Activated naive CD4-positive, alpha-beta T cell treated with Interleukin-2 at 50 U/mL for 16 hours (primary cell): ENCODE measurements at regions not wholly inside any gene's neighbourhood (a gene's known extent, or its start where the extent isn't known, plus 50 kb on each side); places are given as distances from the start of the nearest gene placed in this dataset.
"Not testable (repeated sequence)": the region's sequence is repeated elsewhere in the genome, so short reads cannot be mapped to it uniquely, and the experiment has no call there.

Experiments used
- DNase-seq: peaks from one replicate; pipeline ENCODE4 v3.0.0-alpha.2; 2020

DNA sequence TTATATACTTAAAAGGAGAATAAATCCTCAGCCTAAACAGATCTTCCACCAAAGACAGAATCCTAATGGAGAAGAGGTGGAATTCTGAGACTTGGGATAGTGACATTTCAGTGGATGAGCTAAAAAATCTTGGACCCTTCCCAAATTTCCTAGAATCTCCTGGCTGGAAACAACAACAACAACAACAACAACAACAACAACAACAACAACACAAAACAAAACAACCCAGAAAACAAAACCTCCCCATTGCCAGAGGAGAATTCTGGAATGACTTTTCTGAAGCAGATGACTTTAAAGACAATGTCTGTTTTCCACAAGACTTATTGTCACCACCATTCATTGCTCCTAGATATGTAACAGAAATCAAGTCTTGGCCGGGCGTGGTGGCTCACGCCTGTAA lies 322.1 kb downstream of the ARL4A start:
- no peak for DNase-seq

DNA sequence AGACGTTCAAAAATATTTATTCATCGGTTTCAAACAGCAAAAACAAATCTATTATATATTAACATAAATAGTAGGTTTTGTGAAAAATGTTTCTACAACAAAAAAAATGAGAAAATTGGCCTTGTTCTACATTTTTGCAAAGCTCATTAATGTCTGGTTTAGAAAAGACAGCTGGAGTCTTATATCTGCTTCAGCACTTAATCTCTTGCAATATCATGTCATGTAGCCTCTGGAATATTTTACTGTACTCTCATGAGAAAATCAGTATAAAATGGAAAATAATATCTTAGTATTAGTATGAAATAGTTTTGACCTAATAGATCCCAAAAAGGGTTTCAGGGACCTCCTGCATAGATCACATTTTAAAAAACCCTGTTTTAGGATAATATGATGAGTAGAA lies 326.6 kb downstream of the ARL4A start:
- no peak for DNase-seq

GRCh38 chr7:13016036-13016581 lies 328.7 kb downstream of the ARL4A start:
- no peak for DNase-seq

GRCh38 chr7:13016592-13017332 lies 329.3 kb downstream of the ARL4A start:
- DNase-seq, result no peak

GRCh38 chr7:13017333-13017857 lies 330.0 kb downstream of the ARL4A start:
- DNase-seq, result no peak

GRCh38 chr7:13017881-13018280 lies 330.4 kb downstream of the ARL4A start:
- DNase-seq, result no peak

- DNase-seq, result no peak
Observed at GRCh38 chr7:13021566-13022300, 334.3 kb downstream of the ARL4A start.

DNA sequence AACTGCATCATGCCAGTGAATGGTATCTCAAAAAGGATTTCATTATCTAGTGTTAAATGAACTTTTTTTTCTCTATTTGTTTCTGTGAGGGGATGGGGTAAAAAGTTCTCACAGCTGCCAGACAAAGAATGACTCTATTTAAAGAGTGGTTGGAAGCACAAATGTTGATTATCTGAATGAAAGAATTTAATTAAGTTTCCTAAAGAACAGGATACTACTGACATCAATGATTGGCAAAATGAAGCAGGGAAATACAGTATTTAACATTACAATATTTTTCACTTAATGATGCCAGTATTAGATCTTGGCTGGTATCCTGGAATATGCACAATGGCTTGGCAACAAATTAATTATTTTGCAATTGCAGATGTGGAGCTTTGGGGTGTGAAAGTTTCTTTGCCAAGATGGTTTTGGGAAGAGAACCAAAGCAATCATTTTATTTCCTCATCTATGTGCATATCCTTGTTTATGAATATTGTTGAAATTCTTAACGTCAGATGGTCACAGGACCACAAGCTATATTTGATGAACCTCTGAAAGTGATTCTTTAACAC lies 336.8 kb downstream of the ARL4A start:
- no peak for DNase-seq

- not testable (repeated sequence) for DNase-seq
Observed at GRCh38 chr7:13025043-13025442, 337.6 kb downstream of the ARL4A start.

DNA sequence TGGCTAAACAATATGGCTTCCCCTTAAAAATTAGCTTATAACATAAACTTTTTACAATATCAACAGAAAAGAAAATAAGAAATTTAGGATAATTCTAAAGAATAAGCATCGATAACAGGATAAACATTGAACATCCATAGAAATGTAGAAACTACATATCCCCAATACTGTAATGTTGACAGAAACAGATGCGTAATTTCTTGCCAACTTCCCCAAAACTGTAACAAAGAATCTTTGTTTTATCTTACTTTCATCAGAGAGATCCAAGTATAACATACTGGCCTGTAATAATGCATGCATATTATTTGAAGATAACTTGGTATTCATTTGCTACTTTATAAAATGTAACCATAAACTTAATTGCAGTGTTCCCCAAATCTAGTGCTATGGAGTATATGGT lies 339.9 kb downstream of the ARL4A start:
- no peak for DNase-seq

- no peak for DNase-seq
Observed at GRCh38 chr7:13028036-13028824, 340.8 kb downstream of the ARL4A start.

GRCh38 chr7:13028825-13029099 lies 341.3 kb downstream of the ARL4A start:
- no peak for DNase-seq

DNA sequence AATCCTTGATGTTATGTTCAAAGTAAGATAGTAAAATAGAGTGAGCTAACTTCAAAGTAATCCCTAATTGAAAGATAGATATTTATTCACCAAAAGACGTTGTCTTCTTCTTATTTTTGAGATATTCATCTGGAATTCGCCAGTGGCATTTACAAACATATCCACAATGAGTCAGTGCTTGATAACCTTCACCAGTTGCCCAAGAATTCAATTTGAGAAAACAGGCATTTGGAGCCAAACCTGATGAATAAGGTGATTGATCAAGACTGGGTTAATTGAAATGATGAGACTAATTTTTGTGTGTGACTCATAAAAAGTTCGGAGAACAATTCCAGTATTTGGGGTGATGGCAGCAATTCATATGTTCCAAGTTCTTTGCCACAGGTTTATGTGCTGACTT lies 344.0 kb downstream of the ARL4A start:
- DNase-seq, result no peak

DNA sequence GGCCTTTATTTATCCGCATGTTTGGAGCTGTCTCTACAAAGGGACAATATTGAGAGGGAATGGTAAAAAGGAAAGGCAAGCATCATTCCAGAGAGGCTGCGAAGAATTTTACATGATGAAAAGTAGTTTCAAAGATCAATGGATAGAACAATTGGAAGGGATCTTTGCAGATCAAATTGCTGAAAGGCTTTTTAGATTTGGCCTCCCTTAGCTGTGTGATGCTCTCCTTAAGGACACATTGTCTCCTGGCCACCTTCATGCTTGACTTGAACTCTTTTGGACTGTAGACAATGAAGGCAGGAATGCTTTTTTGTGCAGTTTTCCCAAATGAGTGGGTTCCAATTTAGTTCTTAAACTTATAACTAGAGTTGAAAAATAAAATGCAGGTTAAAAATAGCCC lies 344.7 kb downstream of the ARL4A start:
- no peak for DNase-seq

DNA sequence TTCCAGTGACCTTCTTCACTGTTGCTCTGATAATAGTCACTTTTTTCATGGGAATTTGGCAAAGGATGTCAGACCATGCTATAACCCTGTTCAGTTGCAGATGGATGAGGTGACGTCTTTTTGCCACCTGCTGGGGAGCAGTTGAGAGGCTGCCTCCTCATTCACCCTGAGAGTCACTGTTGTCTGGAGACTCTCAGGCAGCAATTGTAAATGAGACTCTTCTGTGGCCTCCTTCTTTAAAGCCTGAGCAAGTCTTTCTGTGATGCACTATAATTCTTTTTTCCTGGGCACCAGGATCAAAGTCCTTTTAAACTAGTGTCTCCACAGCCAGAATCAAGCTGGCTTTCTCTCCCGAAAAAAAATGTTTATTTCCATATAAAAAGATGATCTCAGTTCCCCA lies 345.1 kb downstream of the ARL4A start:
- DNase-seq, result no peak

GRCh38 chr7:13034693-13035092 lies 347.3 kb downstream of the ARL4A start:
- DNase-seq, result no peak

DNA sequence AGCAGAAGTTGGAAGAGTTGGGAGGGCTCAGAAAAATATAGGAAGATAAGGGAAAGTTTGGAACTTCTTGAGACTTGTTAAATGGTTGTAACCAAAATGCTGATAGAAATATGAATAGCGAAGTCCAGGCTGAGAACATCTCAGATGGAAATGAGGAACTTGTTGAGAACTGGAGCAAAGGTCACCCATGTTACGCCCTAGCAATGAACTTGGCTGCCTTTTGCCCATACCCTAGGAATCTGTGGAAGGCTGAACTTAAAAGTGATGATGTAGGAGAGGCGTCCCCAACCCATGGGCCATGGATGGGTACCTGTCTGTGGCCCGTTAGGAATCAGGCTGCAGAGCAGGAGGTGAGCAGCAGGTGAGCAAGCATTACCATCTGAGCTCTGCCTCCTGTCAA lies 347.8 kb downstream of the ARL4A start:
- no peak for DNase-seq

DNA sequence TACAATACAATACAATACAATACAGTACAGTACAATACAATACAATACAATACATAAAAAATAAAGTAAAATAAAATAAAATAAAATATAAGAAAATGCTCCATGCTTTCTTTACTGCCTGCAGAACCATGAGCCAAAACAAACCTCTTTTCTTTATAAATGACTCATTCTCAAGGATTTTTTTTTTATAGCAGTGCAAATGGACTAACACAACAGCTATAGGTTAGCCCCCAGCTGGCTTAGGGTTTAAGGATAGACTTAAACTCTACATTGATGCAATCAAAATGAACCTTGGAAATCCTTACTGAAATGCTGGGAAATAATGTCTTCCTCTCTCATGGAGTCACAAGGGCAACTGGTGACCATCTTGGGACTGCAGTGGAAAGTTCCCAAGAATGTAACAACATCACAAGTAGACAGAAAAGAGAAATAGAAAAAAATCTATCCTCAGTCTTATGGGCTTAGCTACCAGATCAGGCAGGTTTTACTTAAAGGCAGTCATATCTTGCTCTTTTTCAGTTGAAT lies 348.9 kb downstream of the ARL4A start:
- no peak for DNase-seq

DNA sequence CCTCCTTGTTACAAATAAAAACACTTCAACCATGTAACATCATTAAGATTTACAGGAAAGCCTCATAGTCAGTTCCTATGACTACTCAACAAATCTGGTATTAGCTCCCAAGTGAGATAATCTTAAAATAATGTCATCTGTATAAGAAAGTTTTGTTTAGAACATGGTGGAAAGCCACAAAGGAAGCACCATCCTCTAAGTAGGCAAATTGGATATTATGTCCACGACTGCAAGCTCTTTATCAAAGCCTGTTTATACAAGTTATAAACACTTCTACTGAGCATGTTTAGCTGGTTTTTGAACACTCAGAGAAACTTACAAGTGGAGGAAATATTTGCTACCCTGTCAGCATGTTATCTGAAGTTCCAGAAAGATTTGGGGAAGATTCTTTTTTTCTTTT lies 349.8 kb downstream of the ARL4A start:
- no peak for DNase-seq

DNA sequence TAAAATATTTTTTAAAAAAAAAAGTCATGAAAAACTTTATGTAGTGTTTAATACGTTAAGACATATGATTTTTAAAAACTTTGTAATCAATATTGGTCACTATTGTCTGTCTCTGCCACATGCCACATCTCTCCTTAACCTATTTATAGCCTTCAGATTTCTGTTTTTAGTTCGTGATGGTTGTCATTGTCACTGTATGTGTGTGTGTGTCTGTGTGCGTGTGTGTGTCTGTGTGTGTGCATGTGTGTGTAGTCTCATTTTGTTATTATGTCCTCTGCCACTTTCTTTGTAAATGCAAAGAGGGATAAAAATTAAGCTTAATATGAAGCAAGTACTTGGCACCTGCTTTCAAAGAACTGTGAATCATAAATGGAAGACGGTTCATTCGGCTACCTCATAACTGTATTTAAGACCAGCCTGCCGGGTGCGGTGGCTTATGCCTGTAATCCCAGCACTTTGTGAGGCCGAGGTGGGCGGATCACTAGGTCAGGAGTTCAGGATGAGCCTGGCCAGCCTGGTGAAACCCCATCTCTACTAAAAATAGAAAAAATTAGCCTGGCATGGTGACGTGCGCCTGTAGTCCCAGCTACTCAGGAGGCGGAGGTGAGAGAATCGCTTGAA lies 354.0 kb downstream of the ARL4A start:
- DNase-seq, result no peak

DNA sequence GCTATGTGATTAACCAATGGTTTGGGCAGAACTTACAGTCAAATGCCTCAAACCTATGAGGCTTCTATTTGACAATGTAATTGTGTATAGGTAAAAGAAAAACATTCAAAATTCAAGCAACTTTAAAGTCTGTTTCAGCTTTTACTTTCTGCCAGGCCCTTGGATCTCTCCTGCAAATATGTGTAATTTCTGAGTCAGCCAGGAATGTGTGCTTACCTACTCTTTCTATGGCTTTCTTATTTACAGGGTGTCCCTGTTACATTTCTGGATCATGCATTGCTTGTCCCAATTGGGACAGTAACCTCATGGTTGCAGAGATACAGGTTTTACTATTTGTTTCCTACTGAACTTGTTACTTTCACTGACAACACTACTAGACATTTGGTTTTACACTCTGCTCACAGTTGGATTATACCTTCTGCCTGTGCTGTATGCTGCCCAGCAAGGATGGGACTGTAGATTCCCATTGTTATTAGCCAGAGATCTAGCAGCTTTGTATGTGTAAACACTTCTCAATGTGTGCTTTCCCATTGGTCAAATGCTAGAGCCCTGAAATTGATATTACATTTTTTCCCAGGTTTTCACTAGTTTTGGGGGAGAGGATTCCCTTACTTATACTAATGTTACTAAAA lies 355.3 kb downstream of the ARL4A start:
- no peak for DNase-seq

GRCh38 chr7:13044309-13044708 lies 356.9 kb downstream of the ARL4A start:
- DNase-seq, result no peak
